Kidney (tissue), 13 donors: ENCODE measurements at regions not wholly inside any gene's neighbourhood (a gene's known extent, or its start where the extent isn't known, plus 50 kb on each side); places are given as distances from the start of the nearest gene placed in this dataset.
"Not testable (repeated sequence)": the region's sequence is repeated elsewhere in the genome, so short reads cannot be mapped to it uniquely, and the experiment has no call there.

Source experiments
- DNase-seq, 5 donors: peaks; one replicate each; pipeline ENCODE4 v3.0.0-alpha.2; 2013 to 2020
- FAIRE-seq: peaks from 2 replicates; lab custom pipeline; 2012; peaks lifted over from hg19 to GRCh38; lab: Jason Lieb, UNC
- H3K27ac ChIP-seq, 2 donors: one replicate each; pipeline ENCODE4 v1.7.0; 2013; ENCODE audit warnings: low read depth in 2 of 2, low read length in 2 of 2, inconsistent platforms in 1 of 2
- H3K27me3 ChIP-seq: one replicate; pipeline ENCODE4 v1.7.1; 2013; ENCODE audit warnings: low read length, inconsistent platforms; ENCODE audit not compliant: control insufficient read depth, insufficient read depth
- H3K36me3 ChIP-seq, 3 donors: one replicate each; pipeline versions ENCODE4 v1.7.0 to v1.7.1; 2013; ENCODE audit warnings: low read length in 3 of 3, control low read depth in 1 of 3, inconsistent platforms in 1 of 3; ENCODE audit not compliant: insufficient read depth in 3 of 3, control insufficient read depth in 2 of 3
- H3K4me1 ChIP-seq, 3 donors: one replicate each; pipeline versions ENCODE4 v1.7.0 to v1.7.1; 2013; ENCODE audit warnings: low read length in 3 of 3, inconsistent platforms in 1 of 3, low read depth in 1 of 3; ENCODE audit not compliant: control insufficient read depth in 2 of 3, insufficient read depth in 2 of 3
- H3K4me3 ChIP-seq, 3 donors: one replicate each; pipeline versions ENCODE4 v1.7.0 to v1.8.1; 2013; ENCODE audit warnings: low read length in 3 of 3, control low read depth in 1 of 3, inconsistent platforms in 1 of 3
- H3K9ac ChIP-seq, 3 donors: one replicate each; pipeline versions ENCODE4 v1.7.0 to v1.7.1; 2013; ENCODE audit warnings: low read length in 3 of 3, control low read depth in 1 of 3, inconsistent platforms in 1 of 3
- H3K9me3 ChIP-seq, 3 donors: one replicate each; pipeline versions ENCODE4 v1.7.0 to v1.7.1; 2013; ENCODE audit warnings: low read length in 3 of 3, control low read depth in 1 of 3, inconsistent platforms in 1 of 3; ENCODE audit not compliant: control insufficient read depth in 2 of 3, insufficient read depth in 1 of 3
- CTCF ChIP-seq: IDR thresholded peaks from 3 replicates; pipeline ENCODE4 v1.5.1; 2012; ENCODE audit warnings: mild to moderate bottlenecking, moderate library complexity, borderline replicate concordance; ENCODE audit not compliant: insufficient read depth; ENCODE audit errors: extremely low read depth
- intact Hi-C: fragments of 100-400 bp; cut with DNase I; formaldehyde crosslinking; loops from one replicate; pipeline ENCODE4 v1.11.1; 2022
- donor health status: control.
- donor health status: control.
- donor health status: control.
- donor health status: control.
- donor health status: control.
- donor health status: DM: yes; HTN: yes; CAD: no.
- donor health status: Normal renal cell carcinoma (clear cell type).

GRCh38 chr3:3991598-3991997 is 192.4 kb downstream of the LRRN1 start:
- no peaks in the 10 kb centered on the region for H3K4me1 ChIP-seq
- DNase-seq (no peak), FAIRE-seq (no peak)
- no peak overlapping the region for H3K27ac ChIP-seq
- no peaks in the 10 kb centered on the region for H3K36me3 ChIP-seq
- no peak overlapping the region for H3K9ac ChIP-seq
- no peak for TF ChIP-seq CTCF
- intact Hi-C loops = no loop called here
- no peak overlapping the region for H3K4me3 ChIP-seq
- no peaks in the 10 kb centered on the region for H3K9me3 ChIP-seq
- H3K27me3 ChIP-seq = no peaks in the 10 kb centered on the region

GRCh38 chr3:3992312-3992874 is 193.2 kb downstream of the LRRN1 start:
- no peak for DNase-seq
- intact Hi-C loops = no loop called here
- no peaks in the 10 kb centered on the region for H3K36me3 ChIP-seq
- no peak for FAIRE-seq
- no peaks in the 10 kb centered on the region for H3K4me1 ChIP-seq
- no peak overlapping the region for H3K27ac ChIP-seq
- TF ChIP-seq CTCF = no peak
- no peak overlapping the region for H3K9ac ChIP-seq
- no peak overlapping the region for H3K4me3 ChIP-seq
- H3K9me3 ChIP-seq = no peaks in the 10 kb centered on the region
- H3K27me3 ChIP-seq = no peaks in the 10 kb centered on the region

- peak in 4 of 5 donors; percentile 31 to 63 (median 48) for DNase-seq
- intact Hi-C loops = no loop called here
- no peaks in the 10 kb centered on the region for H3K4me1 ChIP-seq
- TF ChIP-seq CTCF = peak; percentile 37
- H3K36me3 ChIP-seq = no peaks in the 10 kb centered on the region
- no peaks in the 10 kb centered on the region for H3K9me3 ChIP-seq
- no peak overlapping the region for H3K27ac ChIP-seq
- no peak overlapping the region for H3K9ac ChIP-seq
- no peaks in the 10 kb centered on the region for H3K27me3 ChIP-seq
- FAIRE-seq = no peak
- H3K4me3 ChIP-seq = no peak overlapping the region
Observed at GRCh38 chr3:3998140-3998922, 199.1 kb downstream of the LRRN1 start.

- DNase-seq, H3K4me3 ChIP-seq, H3K27me3 ChIP-seq, intact Hi-C loops, H3K9me3 ChIP-seq, FAIRE-seq, H3K36me3 ChIP-seq, H3K4me1 ChIP-seq, H3K9ac ChIP-seq, H3K27ac ChIP-seq: not testable (repeated sequence)
Observed at GRCh38 chr3:3999340-3999739, 200.1 kb downstream of the LRRN1 start.
